Natural killer cell (primary cell): ENCODE measurements at regions not wholly inside any gene's neighbourhood (a gene's known extent, or its start where the extent isn't known, plus 50 kb on each side); places are given as distances from the start of the nearest gene placed in this dataset.

Experiments
- ATAC-seq, 3 donors: fragments of 150-1000 bp in 2 of 3; fragments of 200-7000 bp in 1 of 3; cut with Tn5 transposase; 1 replicate in 1 of 3; 2 replicates in 2 of 3; pipeline ENCODE4 v1.10.0; 2021; ENCODE audit warnings: mild to moderate bottlenecking in 2 of 3, moderate library complexity in 2 of 3
- DNase-seq, 2 donors: peaks; one replicate each; pipeline versions ENCODE4 v3.0.0 to v3.0.0-alpha.2; 2013 to 2021; ENCODE audit warnings: mixed read lengths in 1 of 2
- H3K27ac ChIP-seq: one replicate; pipeline ENCODE4 v1.5.1; 2013; ENCODE audit warnings: mild to moderate bottlenecking, low read length
- H3K27me3 ChIP-seq: one replicate; pipeline ENCODE4 v1.6.1; 2013; ENCODE audit warnings: low read length; ENCODE audit not compliant: control insufficient read depth, insufficient read depth
- H3K36me3 ChIP-seq: one replicate; pipeline ENCODE4 v1.6.1; 2013; ENCODE audit warnings: low read length; ENCODE audit not compliant: control insufficient read depth, insufficient read depth
- H3K4me1 ChIP-seq: one replicate; pipeline ENCODE4 v1.6.1; 2013; ENCODE audit warnings: low read length; ENCODE audit not compliant: control insufficient read depth, insufficient read depth
- H3K4me3 ChIP-seq: one replicate; pipeline ENCODE4 v1.5.1; 2013; ENCODE audit warnings: low read length
- H3K9me3 ChIP-seq: one replicate; pipeline ENCODE4 v1.6.1; 2013; ENCODE audit warnings: low read length; ENCODE audit not compliant: control insufficient read depth, insufficient read depth
- H3K27ac Mint-ChIP-seq, 2 donors: one replicate each; pipeline ENCODE4 v1.8.0; 2022; ENCODE audit warnings: mild to moderate bottlenecking in 2 of 2, mixed read lengths in 2 of 2, moderate library complexity in 1 of 2
- H3K27me3 Mint-ChIP-seq, 2 donors: one replicate each; pipeline ENCODE4 v1.8.0; 2022; ENCODE audit warnings: low read depth in 2 of 2, mixed read lengths in 2 of 2
- H3K36me3 Mint-ChIP-seq: one replicate; pipeline ENCODE4 v1.8.0; 2022; ENCODE audit warnings: mixed read lengths
- H3K4me1 Mint-ChIP-seq, 2 donors: one replicate each; pipeline ENCODE4 v1.8.0; 2022; ENCODE audit warnings: mixed read lengths in 2 of 2
- H3K4me3 Mint-ChIP-seq: one replicate; pipeline ENCODE4 v1.8.0; 2022; ENCODE audit warnings: mild to moderate bottlenecking, moderate library complexity, mixed read lengths
- H3K9me3 Mint-ChIP-seq, 2 donors: one replicate each; pipeline ENCODE4 v1.8.0; 2022; ENCODE audit warnings: mixed read lengths in 2 of 2
- CTCF ChIP-seq: fragments of 200-600 bp; IDR thresholded peaks from one replicate; pipeline ENCODE4 v1.8.0; 2022; ENCODE audit warnings: antibody characterized with exemption
- WGBS: methylation state at CpG from one replicate; pipeline ENCODE4 v1.1.7; 2013; ENCODE audit warnings: missing lambda C conversion rate; ENCODE audit not compliant: insufficient coverage; 5-methylcytosine and 5-hydroxymethylcytosine counted together
- intact Hi-C: fragments of 100-400 bp; cut with micrococcal nuclease; formaldehyde crosslinking; loops from one replicate; pipeline ENCODE4 v1.14.2; 2022

GRCh38 chr13:53847502-53847901 lies 818.9 kb downstream of the OLFM4 start:
- Histone ChIP-seq H3K36me3 (no peaks in the 10 kb centered on the region), H3K9me3 (no peaks in the 10 kb centered on the region), H3K27me3 (no peaks in the 10 kb centered on the region), H3K4me1 (no peaks in the 10 kb centered on the region), H3K27ac (no peak overlapping the region), H3K4me3 (no peak overlapping the region)
- no peak for DNase-seq
- no peaks in the 10 kb centered on the region for H3K27me3 Mint-ChIP-seq
- intact Hi-C loops, result no loop called here
- no peak overlapping the region for H3K4me3 Mint-ChIP-seq
- 94% methylated on average over 1 of the region's 2 CpGs for WGBS
- TF ChIP-seq CTCF, result no peak
- H3K4me1 Mint-ChIP-seq, result no peaks in the 10 kb centered on the region
- H3K36me3 Mint-ChIP-seq, result no peaks in the 10 kb centered on the region
- no peak for ATAC-seq
- no peak overlapping the region for H3K27ac Mint-ChIP-seq
- H3K9me3 Mint-ChIP-seq, result peaks cover 15 to 16% of the 10 kb centered on the region in 2 donors

GRCh38 chr13:53848366-53848961 lies 819.9 kb downstream of the OLFM4 start:
- 74% methylated on average over 6 of the region's 7 CpGs for WGBS
- DNase-seq (no peak), ATAC-seq (no peak)
- H3K4me3 Mint-ChIP-seq, result no peak overlapping the region
- Histone ChIP-seq H3K4me1 (no peaks in the 10 kb centered on the region), H3K9me3 (no peaks in the 10 kb centered on the region), H3K4me3 (no peak overlapping the region), H3K36me3 (no peaks in the 10 kb centered on the region), H3K27me3 (no peaks in the 10 kb centered on the region), H3K27ac (no peak overlapping the region)
- peaks cover 10 to 13% of the 10 kb centered on the region in 2 donors for H3K9me3 Mint-ChIP-seq
- TF ChIP-seq CTCF, result no peak
- intact Hi-C loops, result no loop called here
- no peaks in the 10 kb centered on the region for H3K27me3 Mint-ChIP-seq
- H3K4me1 Mint-ChIP-seq, result no peaks in the 10 kb centered on the region
- no peak overlapping the region for H3K27ac Mint-ChIP-seq
- H3K36me3 Mint-ChIP-seq, result no peaks in the 10 kb centered on the region

DNA sequence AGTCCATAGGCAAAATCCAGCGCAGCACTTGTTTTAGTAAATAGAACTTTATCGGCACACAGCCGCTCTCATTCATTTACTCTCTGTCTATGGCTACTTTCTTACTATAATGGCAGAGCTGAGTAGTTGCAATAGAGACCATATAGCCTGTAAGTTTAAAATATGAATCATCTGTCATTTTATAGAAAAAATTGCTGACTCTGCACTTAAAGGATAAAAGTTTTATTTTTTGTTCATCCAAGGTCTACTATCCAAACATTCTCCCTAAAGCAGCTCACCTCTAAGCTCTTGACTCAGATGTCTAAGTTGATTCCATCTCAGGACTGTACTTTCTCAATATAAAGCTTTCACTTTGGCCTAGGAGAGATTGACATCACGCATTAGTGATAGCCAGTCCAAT lies 825.7 kb downstream of the OLFM4 start:
- Mint-ChIP-seq H3K36me3 (peaks cover 17% of the 10 kb centered on the region), H3K27me3 (no peaks in the 10 kb centered on the region), H3K4me3 (no peak overlapping the region), H3K27ac (no peak overlapping the region), H3K9me3 (peaks cover 23 to 24% of the 10 kb centered on the region in 2 donors), H3K4me1 (no peaks in the 10 kb centered on the region)
- no peak for DNase-seq
- no peak for ATAC-seq
- H3K27me3 ChIP-seq, result no peaks in the 10 kb centered on the region
- no peaks in the 10 kb centered on the region for H3K36me3 ChIP-seq
- no peak overlapping the region for H3K4me3 ChIP-seq
- WGBS, result 92% methylated on average over 3 of the region's 4 CpGs
- no peak for TF ChIP-seq CTCF
- peaks cover 4% of the 10 kb centered on the region for H3K9me3 ChIP-seq
- no peak overlapping the region for H3K27ac ChIP-seq
- intact Hi-C loops, result no loop called here
- no peaks in the 10 kb centered on the region for H3K4me1 ChIP-seq

- Histone ChIP-seq H3K4me1 (no peaks in the 10 kb centered on the region), H3K27ac (no peak overlapping the region), H3K9me3 (peaks cover 4% of the 10 kb centered on the region), H3K36me3 (no peaks in the 10 kb centered on the region), H3K27me3 (no peaks in the 10 kb centered on the region), H3K4me3 (no peak overlapping the region)
- Mint-ChIP-seq H3K4me3 (no peak overlapping the region), H3K36me3 (peaks cover 17% of the 10 kb centered on the region), H3K4me1 (no peaks in the 10 kb centered on the region), H3K27me3 (no peaks in the 10 kb centered on the region), H3K9me3 (peaks cover 18 to 19% of the 10 kb centered on the region in 2 donors), H3K27ac (no peak overlapping the region)
- no peak for TF ChIP-seq CTCF
- WGBS, result 83% methylated on average over 1 of the region's 2 CpGs
- intact Hi-C loops, result no loop called here
- no peak for DNase-seq
- no peak for ATAC-seq
Observed at GRCh38 chr13:53856573-53857195, 828.1 kb downstream of the OLFM4 start.
